ENCODE measurements at regions not wholly inside any gene's neighbourhood (a gene's known extent, or its start where the extent isn't known, plus 50 kb on each side); places are given as distances from the start of the nearest gene placed in this dataset.
A peak's percentile ranks its signal among the peaks of the same experiment; 100 is the strongest.

GRCh38 chr13:70394031-70394548, 285.8 kb upstream of the KLHL1 start:
- Histone ChIP-seq H3K4me1 (ENCODE audit: control insufficient read depth, insufficient read depth, low read length) (peaks cover 17% of the 10 kb centered on the region), H3K36me3 (ENCODE audit: control insufficient read depth, insufficient read depth, low read length) (no peaks in the 10 kb centered on the region), H3K27ac (ENCODE audit: low read depth, low read length) (no peak overlapping the region), H3K9ac (ENCODE audit: extremely low read depth, low read length, poor library complexity, severe bottlenecking) (no peak overlapping the region), H3K4me3 (ENCODE audit: low read length) (no peak overlapping the region), H3K9me3 (ENCODE audit: control insufficient read depth, low read length) (peaks cover 4% of the 10 kb centered on the region), H3K27me3 (ENCODE audit: control insufficient read depth, insufficient read depth, low read length, poor library complexity, severe bottlenecking) (no peaks in the 10 kb centered on the region)
- peaks cover 9% of the 10 kb centered on the region for H3K9me3 Mint-ChIP-seq
- H3K27ac Mint-ChIP-seq: no peak overlapping the region
- no peak for TF ChIP-seq CTCF (conservative IDR thresholded peaks at IDR 0.05)
- no peak overlapping the region for H3K4me3 Mint-ChIP-seq
- H3K4me1 Mint-ChIP-seq: peaks cover 44% of the 10 kb centered on the region
- H3K36me3 Mint-ChIP-seq (ENCODE audit: low read depth): peaks cover 2% of the 10 kb centered on the region
- H3K27me3 Mint-ChIP-seq (ENCODE audit: insufficient read depth): no peaks in the 10 kb centered on the region
- DNase-seq: no peak

- Histone ChIP-seq H3K9me3 (ENCODE audit: control insufficient read depth, low read length) (no peaks in the 10 kb centered on the region), H3K9ac (ENCODE audit: extremely low read depth, low read length, poor library complexity, severe bottlenecking) (no peak overlapping the region), H3K4me1 (ENCODE audit: control insufficient read depth, insufficient read depth, low read length) (peaks cover 23% of the 10 kb centered on the region), H3K36me3 (ENCODE audit: control insufficient read depth, insufficient read depth, low read length) (no peaks in the 10 kb centered on the region), H3K27me3 (ENCODE audit: control insufficient read depth, insufficient read depth, low read length, poor library complexity, severe bottlenecking) (no peaks in the 10 kb centered on the region), H3K27ac (ENCODE audit: low read depth, low read length) (no peak overlapping the region), H3K4me3 (ENCODE audit: low read length) (peak overlapping the region; percentile 59)
- Mint-ChIP-seq H3K27ac (no peak overlapping the region), H3K4me1 (peaks cover 55% of the 10 kb centered on the region), H3K4me3 (peak overlapping the region; percentile 6), H3K9me3 (no peaks in the 10 kb centered on the region), H3K36me3 (ENCODE audit: low read depth) (no peaks in the 10 kb centered on the region), H3K27me3 (ENCODE audit: insufficient read depth) (no peaks in the 10 kb centered on the region)
- no peak for TF ChIP-seq CTCF (conservative IDR thresholded peaks at IDR 0.05)
- peak; percentile 79 for DNase-seq
- WGBS, 2 experiments (ENCODE audit: insufficient coverage in 1 of 2, insufficient read length in 1 of 2): 33 to 58% methylated on average over 3 of the region's 3 CpGs
These were observed 283.4 kb upstream of the KLHL1 start for GRCh38 chr13:70391678-70392077.

GRCh38 chr13:70390968-70391367, 282.7 kb upstream of the KLHL1 start:
- H3K36me3 Mint-ChIP-seq (ENCODE audit: low read depth): no peaks in the 10 kb centered on the region
- Histone ChIP-seq H3K4me3 (ENCODE audit: low read length) (peak overlapping the region; percentile 59), H3K9ac (ENCODE audit: extremely low read depth, low read length, poor library complexity, severe bottlenecking) (no peak overlapping the region), H3K27me3 (ENCODE audit: control insufficient read depth, insufficient read depth, low read length, poor library complexity, severe bottlenecking) (no peaks in the 10 kb centered on the region), H3K36me3 (ENCODE audit: control insufficient read depth, insufficient read depth, low read length) (no peaks in the 10 kb centered on the region), H3K27ac (ENCODE audit: low read depth, low read length) (no peak overlapping the region), H3K4me1 (ENCODE audit: control insufficient read depth, insufficient read depth, low read length) (peaks cover 26% of the 10 kb centered on the region), H3K9me3 (ENCODE audit: control insufficient read depth, low read length) (peaks cover 7% of the 10 kb centered on the region)
- WGBS, 2 experiments (ENCODE audit: insufficient coverage in 1 of 2, insufficient read length in 1 of 2): 64 to 66% methylated on average over 3 of the region's 3 CpGs
- TF ChIP-seq CTCF (conservative IDR thresholded peaks at IDR 0.05): no peak
- H3K27ac Mint-ChIP-seq: no peak overlapping the region
- DNase-seq: no peak
- H3K4me1 Mint-ChIP-seq: peaks cover 55% of the 10 kb centered on the region
- peak overlapping the region; percentile 6 for H3K4me3 Mint-ChIP-seq
- no peaks in the 10 kb centered on the region for H3K9me3 Mint-ChIP-seq
- no peaks in the 10 kb centered on the region for H3K27me3 Mint-ChIP-seq (ENCODE audit: insufficient read depth)

Data from endodermal cell (in vitro differentiated cells).